PFSK-1 (cell line): ENCODE measurements at regions not wholly inside any gene's neighbourhood (a gene's known extent, or its start where the extent isn't known, plus 50 kb on each side); places are given as distances from the start of the nearest gene placed in this dataset.

Source experiments
- FOXP2 ChIP-seq: optimal IDR thresholded peaks from 2 replicates; pipeline ENCODE3; 2011; ENCODE audit warnings: borderline replicate concordance, control low read depth, inconsistent platforms; ENCODE audit not compliant: insufficient read depth; ENCODE audit errors: extremely low read length, extremely low read depth
- POLR2AphosphoS5 ChIP-seq: IDR thresholded peaks from 2 replicates; pipeline ENCODE4 v1.6.1; 2012; ENCODE audit warnings: low read depth, mild to moderate bottlenecking, control low read depth, low read length, moderate library complexity
- REST ChIP-seq, 2 experiments: IDR thresholded peaks; 2 replicates each; pipeline versions ENCODE4 v1.6.1 to v1.8.0; 2011 to 2012; ENCODE audit warnings: low read depth in 2 of 2, low read length in 2 of 2, control low read depth in 1 of 2, inconsistent platforms in 1 of 2, mild to moderate bottlenecking in 1 of 2, moderate library complexity in 1 of 2; ENCODE audit not compliant: insufficient read depth in 1 of 2
- SIN3A ChIP-seq: IDR thresholded peaks from 2 replicates; pipeline ENCODE4 v1.6.1; 2012; ENCODE audit warnings: mild to moderate bottlenecking, low read length, moderate library complexity, borderline replicate concordance; ENCODE audit not compliant: insufficient read depth
- TAF1 ChIP-seq: IDR thresholded peaks from 2 replicates; pipeline ENCODE4 v1.6.1; 2012; ENCODE audit warnings: low read length, control low read depth, borderline replicate concordance; ENCODE audit not compliant: insufficient read depth

- TF ChIP-seq FOXP2 (no peak), POLR2AphosphoS5 (no peak), SIN3A (no peak), TAF1 (no peak), REST (IDR thresholded peaks at IDR 0.05; ENCODE audit: insufficient read depth in 1 of 2, low read depth in 2 of 2, low read length in 2 of 2) (no peak)
These were observed 203.9 kb upstream of the CDH9 start for GRCh38 chr5:27242258-27242626.

GRCh38 chr5:27241564-27242257 is 203.3 kb upstream of the CDH9 start:
- no peak for TF ChIP-seq POLR2AphosphoS5
- no peak for TF ChIP-seq REST (IDR thresholded peaks at IDR 0.05; ENCODE audit: insufficient read depth in 1 of 2, low read depth in 2 of 2, low read length in 2 of 2)
- TF ChIP-seq SIN3A = no peak
- TF ChIP-seq TAF1 = no peak
- no peak for TF ChIP-seq FOXP2

- TF ChIP-seq FOXP2 = no peak
- no peak for TF ChIP-seq REST (IDR thresholded peaks at IDR 0.05; ENCODE audit: insufficient read depth in 1 of 2, low read depth in 2 of 2, low read length in 2 of 2)
These were observed 202.4 kb upstream of the CDH9 start for GRCh38 chr5:27240791-27241190.

GRCh38 chr5:27234916-27235315 is 196.5 kb upstream of the CDH9 start:
- TF ChIP-seq REST (IDR thresholded peaks at IDR 0.05; ENCODE audit: insufficient read depth in 1 of 2, low read depth in 2 of 2, low read length in 2 of 2) = no peak
- no peak for TF ChIP-seq SIN3A
- TF ChIP-seq POLR2AphosphoS5 = no peak
- TF ChIP-seq FOXP2 = no peak
- no peak for TF ChIP-seq TAF1

- TF ChIP-seq POLR2AphosphoS5 (no peak), SIN3A (no peak), TAF1 (no peak), REST (IDR thresholded peaks at IDR 0.05; ENCODE audit: insufficient read depth in 1 of 2, low read depth in 2 of 2, low read length in 2 of 2) (no peak), FOXP2 (no peak)
These were observed 183.0 kb upstream of the CDH9 start for GRCh38 chr5:27221410-27221809.
